ENCODE measurements at regions not wholly inside any gene's neighbourhood (a gene's known extent, or its start where the extent isn't known, plus 50 kb on each side); places are given as distances from the start of the nearest gene placed in this dataset.

- Histone ChIP-seq H4K20me1 (replicated peaks in 1 of 2; ENCODE audit: control insufficient read depth in 1 of 2, insufficient read depth in 2 of 2, low read length in 2 of 2) (no peaks in the 10 kb centered on the region), H3K4me1 (replicated peaks in 1 of 4; ENCODE audit: control insufficient read depth in 3 of 4, insufficient read depth in 4 of 4, low read length in 3 of 4) (peaks cover 0 to 4% (median 2%) of the 10 kb centered on the region in 4 experiments; a peak in 4 of 7 replicates), H3K18ac (ENCODE audit: extremely low read depth, low read length) (no peak overlapping the region), H4K5ac (ENCODE audit: insufficient read length, low read depth, low read length) (no peak overlapping the region), H2BK15ac (ENCODE audit: low read length) (no peak overlapping the region), H2BK120ac (replicated peaks; ENCODE audit: low read depth, low read length) (no peak overlapping the region), H3K56ac (replicated peaks; ENCODE audit: insufficient read length, low read depth, low read length) (no peak overlapping the region), H3K27me3 (replicated peaks in 1 of 4; ENCODE audit: control insufficient read depth in 3 of 4, extremely low read depth in 1 of 4, insufficient read depth in 3 of 4, low read length in 3 of 4) (no peaks in the 10 kb centered on the region), H4K91ac (replicated peaks; ENCODE audit: insufficient read length, low read length) (no peak overlapping the region), H3K23me2 (ENCODE audit: low read depth, low read length) (no peaks in the 10 kb centered on the region), H2AFZ (ENCODE audit: low read length) (no peak overlapping the region), H2AK5ac (ENCODE audit: low read depth, low read length) (no peak overlapping the region), H2BK12ac (ENCODE audit: low read depth, low read length) (no peak overlapping the region), H2BK20ac (ENCODE audit: low read length) (no peak overlapping the region), H3K4me3 (ENCODE audit: extremely low read depth in 1 of 4, insufficient read depth in 2 of 4, low read depth in 3 of 4, low read length in 4 of 4) (no peak overlapping the region), H4K8ac (ENCODE audit: extremely low read depth, insufficient read depth, low read length) (no peak overlapping the region), H3K9me3 (ENCODE audit: insufficient read depth in 2 of 2, low read depth in 1 of 2, low read length in 1 of 2) (no peaks in the 10 kb centered on the region), H3K79me1 (ENCODE audit: low read depth, low read length) (no peaks in the 10 kb centered on the region), H2BK5ac (ENCODE audit: low read depth, low read length) (no peak overlapping the region), H3K4ac (replicated peaks; ENCODE audit: insufficient read length, low read depth, low read length) (no peak overlapping the region), H3K14ac (ENCODE audit: insufficient read length) (no peak overlapping the region), H3K36me3 (ENCODE audit: control insufficient read depth in 2 of 4, insufficient read depth in 4 of 4, low read length in 3 of 4) (no peaks in the 10 kb centered on the region), H3K23ac (ENCODE audit: insufficient read length) (no peak overlapping the region), H3K79me2 (ENCODE audit: control insufficient read depth in 1 of 2, insufficient read depth in 2 of 2, low read length in 2 of 2) (no peaks in the 10 kb centered on the region), H3K4me2 (ENCODE audit: insufficient read depth in 1 of 2, low read depth in 2 of 2, low read length in 2 of 2) (no peak overlapping the region), H3K27ac (ENCODE audit: low read depth, low read length) (no peak overlapping the region), H3K9ac (replicated peaks in 1 of 4; ENCODE audit: extremely low read depth in 1 of 4, low read depth in 3 of 4, low read length in 3 of 4) (no peak overlapping the region)
- DNase-seq (ENCODE audit: low read depth in 1 of 2, low spot score in 2 of 2) (no peak), FAIRE-seq (no peak)
- 93% methylated on average over 9 of the region's 9 CpGs; no CpG with 5 or more reads in 1 of the 2 experiments for WGBS, 2 experiments (ENCODE audit: extremely low coverage in 1 of 2, insufficient coverage in 1 of 2, insufficient read length in 1 of 2, insufficient replicate concordance in 2 of 2, low coverage in 1 of 2, low lambda C conversion rate in 2 of 2, missing lambda C conversion rate in 1 of 2)
- ChIA-PET CTCF (ENCODE audit: partially characterized antibody) (interaction anchor here (1.5 kb wide), 1 partner anchor 25 kb away, joined by 3 read pairs; no protein-coding TSS in a partner anchor), POLR2A (ENCODE audit: partially characterized antibody) (no interaction called here)
- TF ChIP-seq KDM1A (IDR thresholded peaks at IDR 0.05; ENCODE audit: borderline replicate concordance, low read length) (no peak), SP2 (IDR thresholded peaks at IDR 0.05; ENCODE audit: low read length) (no peak), KDM4A (IDR thresholded peaks at IDR 0.05; ENCODE audit: low read depth, low read length, severe bottlenecking) (no peak), EGR1 (IDR thresholded peaks at IDR 0.05; ENCODE audit: borderline replicate concordance, low read depth, low read length) (no peak), RFX5 (IDR thresholded peaks at IDR 0.05; ENCODE audit: borderline replicate concordance, low read depth, low read length) (no peak), PHF8 (conservative IDR thresholded peaks at IDR 0.05; ENCODE audit: low read depth, low read length) (no peak), GABPA (IDR thresholded peaks at IDR 0.05; ENCODE audit: borderline replicate concordance, insufficient read depth, low read length) (no peak)
- TF ChIP-seq, protein P1, sequence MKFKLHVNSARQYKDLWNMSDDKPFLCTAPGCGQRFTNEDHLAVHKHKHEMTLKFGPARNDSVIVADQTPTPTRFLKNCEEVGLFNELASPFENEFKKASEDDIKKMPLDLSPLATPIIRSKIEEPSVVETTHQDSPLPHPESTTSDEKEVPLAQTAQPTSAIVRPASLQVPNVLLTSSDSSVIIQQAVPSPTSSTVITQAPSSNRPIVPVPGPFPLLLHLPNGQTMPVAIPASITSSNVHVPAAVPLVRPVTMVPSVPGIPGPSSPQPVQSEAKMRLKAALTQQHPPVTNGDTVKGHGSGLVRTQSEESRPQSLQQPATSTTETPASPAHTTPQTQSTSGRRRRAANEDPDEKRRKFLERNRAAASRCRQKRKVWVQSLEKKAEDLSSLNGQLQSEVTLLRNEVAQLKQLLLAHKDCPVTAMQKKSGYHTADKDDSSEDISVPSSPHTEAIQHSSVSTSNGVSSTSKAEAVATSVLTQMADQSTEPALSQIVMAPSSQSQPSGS (IDR thresholded peaks at IDR 0.05; ENCODE audit: low read length), result no peak
Measured at GRCh38 chr5:109992264-109992915, 302.7 kb downstream of the MAN2A1 start.
